Endothelial cell (in vitro differentiated cells): ENCODE measurements at regions not wholly inside any gene's neighbourhood (a gene's known extent, or its start where the extent isn't known, plus 50 kb on each side); places are given as distances from the start of the nearest gene placed in this dataset.
A peak's percentile ranks its signal among the peaks of the same experiment; 100 is the strongest.

Source experiments
- DNase-seq: peaks from one replicate; pipeline ENCODE4 v3.0.0; 2021; ENCODE audit warnings: low spot score
- H3K27ac Mint-ChIP-seq: one replicate; pipeline ENCODE4 v1.8.0; 2021; ENCODE audit warnings: mixed read lengths, inconsistent platforms; ENCODE audit not compliant: unreplicated experiment
- H3K27me3 Mint-ChIP-seq: one replicate; pipeline ENCODE4 v1.8.0; 2021; ENCODE audit warnings: mild to moderate bottlenecking, moderate library complexity, mixed read lengths, inconsistent platforms; ENCODE audit not compliant: unreplicated experiment
- H3K36me3 Mint-ChIP-seq: one replicate; pipeline ENCODE4 v1.8.0; 2021; ENCODE audit warnings: mild to moderate bottlenecking, low read depth, mixed read lengths, inconsistent platforms; ENCODE audit not compliant: unreplicated experiment
- H3K4me1 Mint-ChIP-seq: one replicate; pipeline ENCODE4 v1.8.0; 2021; ENCODE audit warnings: mild to moderate bottlenecking, mixed read lengths, inconsistent platforms; ENCODE audit not compliant: unreplicated experiment
- H3K4me3 Mint-ChIP-seq: one replicate; pipeline ENCODE4 v1.8.0; 2021; ENCODE audit warnings: mild to moderate bottlenecking, mixed read lengths, inconsistent platforms; ENCODE audit not compliant: unreplicated experiment
- H3K9me3 Mint-ChIP-seq: one replicate; pipeline ENCODE4 v1.8.0; 2021; ENCODE audit warnings: mixed read lengths, inconsistent platforms; ENCODE audit not compliant: unreplicated experiment
- TF ChIP-seq, protein P1 (sequence below): fragments of 200-600 bp; sonication (generic); IDR thresholded peaks from one replicate; pipeline ENCODE4 v1.5.0; 2021; ENCODE audit warnings: antibody characterized with exemption; ENCODE audit not compliant: unreplicated experiment

DNA sequence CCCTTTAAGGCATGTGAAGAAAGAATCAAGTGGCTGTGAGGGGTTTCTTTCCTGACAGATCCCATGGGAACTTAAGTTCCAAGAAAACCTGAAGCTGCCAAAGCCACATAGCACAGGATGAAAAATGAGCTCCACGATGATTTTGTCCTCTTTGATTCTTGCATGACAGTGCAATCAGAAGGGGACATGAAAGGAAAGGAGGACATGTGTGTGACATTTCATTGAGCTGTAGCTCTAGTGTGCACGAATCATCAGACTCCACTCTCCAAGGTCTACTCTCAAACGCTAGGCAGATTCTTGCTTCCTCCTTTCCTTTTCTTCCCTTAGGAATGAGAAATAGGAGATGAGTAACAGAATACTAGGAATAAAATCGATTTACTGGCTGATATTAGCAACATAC is 142.0 kb downstream of the ZNF608 start:
- peaks cover 24% of the 10 kb centered on the region for H3K4me1 Mint-ChIP-seq
- H3K9me3 Mint-ChIP-seq, result no peaks in the 10 kb centered on the region
- peaks cover 7% of the 10 kb centered on the region for H3K36me3 Mint-ChIP-seq
- H3K27ac Mint-ChIP-seq, result no peak overlapping the region
- H3K4me3 Mint-ChIP-seq, result no peak overlapping the region
- H3K27me3 Mint-ChIP-seq, result no peaks in the 10 kb centered on the region
- DNase-seq, result no peak
- TF ChIP-seq, protein P1, sequence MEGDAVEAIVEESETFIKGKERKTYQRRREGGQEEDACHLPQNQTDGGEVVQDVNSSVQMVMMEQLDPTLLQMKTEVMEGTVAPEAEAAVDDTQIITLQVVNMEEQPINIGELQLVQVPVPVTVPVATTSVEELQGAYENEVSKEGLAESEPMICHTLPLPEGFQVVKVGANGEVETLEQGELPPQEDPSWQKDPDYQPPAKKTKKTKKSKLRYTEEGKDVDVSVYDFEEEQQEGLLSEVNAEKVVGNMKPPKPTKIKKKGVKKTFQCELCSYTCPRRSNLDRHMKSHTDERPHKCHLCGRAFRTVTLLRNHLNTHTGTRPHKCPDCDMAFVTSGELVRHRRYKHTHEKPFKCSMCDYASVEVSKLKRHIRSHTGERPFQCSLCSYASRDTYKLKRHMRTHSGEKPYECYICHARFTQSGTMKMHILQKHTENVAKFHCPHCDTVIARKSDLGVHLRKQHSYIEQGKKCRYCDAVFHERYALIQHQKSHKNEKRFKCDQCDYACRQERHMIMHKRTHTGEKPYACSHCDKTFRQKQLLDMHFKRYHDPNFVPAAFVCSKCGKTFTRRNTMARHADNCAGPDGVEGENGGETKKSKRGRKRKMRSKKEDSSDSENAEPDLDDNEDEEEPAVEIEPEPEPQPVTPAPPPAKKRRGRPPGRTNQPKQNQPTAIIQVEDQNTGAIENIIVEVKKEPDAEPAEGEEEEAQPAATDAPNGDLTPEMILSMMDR, result no peak

- H3K4me3 Mint-ChIP-seq, result no peak overlapping the region
- peaks cover 2% of the 10 kb centered on the region for H3K36me3 Mint-ChIP-seq
- no peaks in the 10 kb centered on the region for H3K9me3 Mint-ChIP-seq
- no peak overlapping the region for H3K27ac Mint-ChIP-seq
- no peaks in the 10 kb centered on the region for H3K27me3 Mint-ChIP-seq
- no peak for DNase-seq
- TF ChIP-seq, protein P1, result no peak
- H3K4me1 Mint-ChIP-seq, result peaks cover 25% of the 10 kb centered on the region
Observed at GRCh38 chr5:124602925-124603650, 143.4 kb downstream of the ZNF608 start.

DNA sequence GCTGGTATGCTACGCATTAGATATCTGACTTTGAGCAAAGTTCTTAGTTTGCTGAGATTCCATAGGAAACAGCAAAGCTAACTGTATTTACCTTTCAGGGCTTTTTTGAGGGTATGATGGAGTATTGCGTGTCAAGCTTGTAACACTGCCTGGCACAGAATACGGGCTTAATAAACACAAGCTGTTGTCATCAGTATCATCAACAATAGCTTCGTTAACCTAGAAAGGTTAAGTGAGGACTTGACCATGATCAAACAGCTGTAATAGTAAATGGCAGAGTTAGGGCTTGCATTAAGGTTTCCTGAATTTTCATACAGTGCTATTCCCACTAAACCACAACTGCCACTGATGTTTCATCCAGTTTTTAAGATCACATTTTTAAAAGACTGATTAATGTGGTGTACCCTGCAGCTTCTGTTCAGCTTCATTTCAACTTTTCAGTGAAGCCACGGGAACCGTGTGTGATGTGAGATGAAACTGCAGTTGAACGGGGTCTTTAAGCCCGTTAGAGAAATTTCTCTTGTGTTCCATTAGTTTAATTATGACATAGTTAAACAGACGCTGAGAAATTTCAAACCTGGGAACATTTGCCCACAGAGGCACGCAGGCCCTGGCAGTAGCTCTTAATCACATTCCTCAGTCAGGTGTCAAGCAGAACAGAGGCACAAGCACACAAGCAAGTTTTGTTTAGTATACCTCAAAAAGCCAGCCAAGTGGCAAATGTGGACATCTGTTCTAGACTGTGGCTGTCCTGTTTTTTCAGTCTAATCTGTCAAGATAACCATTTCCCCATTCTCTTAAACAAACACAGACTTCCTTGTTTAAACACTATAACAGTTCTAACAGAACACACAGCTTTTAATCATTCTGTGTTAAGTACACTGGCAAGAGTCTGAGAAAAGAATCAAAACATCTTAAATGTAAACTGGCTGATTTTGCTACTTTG is 147.1 kb downstream of the ZNF608 start:
- DNase-seq, result no peak
- Mint-ChIP-seq H3K27ac (peak overlapping the region; percentile 89), H3K27me3 (no peaks in the 10 kb centered on the region), H3K36me3 (no peaks in the 10 kb centered on the region), H3K4me1 (peaks cover 22% of the 10 kb centered on the region), H3K4me3 (no peak overlapping the region), H3K9me3 (no peaks in the 10 kb centered on the region)
- TF ChIP-seq, protein P1, result no peak

DNA sequence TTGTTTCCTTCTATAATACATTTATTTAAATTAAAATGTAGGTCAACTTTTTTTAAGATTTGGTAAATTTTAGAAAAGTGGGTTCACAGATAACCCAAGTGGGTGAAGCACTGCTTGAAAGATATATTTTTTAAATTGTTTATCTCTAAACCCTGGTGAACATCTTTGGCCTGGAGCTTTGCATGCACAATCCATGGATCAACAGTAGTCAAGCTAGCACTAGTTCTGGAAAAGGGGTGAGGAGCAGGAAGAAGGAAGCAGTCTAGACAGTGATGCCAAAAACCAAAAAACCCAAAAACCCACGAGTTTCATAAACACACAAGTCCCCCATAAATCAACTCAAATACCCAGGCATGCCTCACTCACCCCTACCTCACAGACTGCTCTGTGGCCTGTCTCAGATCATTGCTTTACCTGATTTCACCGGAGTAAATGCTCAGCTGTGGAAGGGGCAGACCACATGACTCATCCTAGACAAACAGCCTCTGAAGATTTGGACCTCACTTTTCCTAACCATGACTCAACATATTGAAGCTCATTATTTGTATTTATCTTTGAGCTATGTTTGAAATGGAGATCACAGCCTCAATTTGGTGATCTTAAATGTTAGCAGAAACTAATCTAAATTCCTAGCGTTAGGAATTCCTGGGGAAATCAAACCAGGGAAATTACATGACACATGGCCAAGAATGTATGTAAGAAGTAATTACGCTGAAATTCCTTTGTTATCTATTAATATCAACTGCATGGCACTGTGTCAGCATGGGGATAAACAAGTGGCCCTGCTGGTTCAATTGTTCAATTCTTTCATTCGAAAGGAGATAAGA is 149.6 kb downstream of the ZNF608 start:
- Mint-ChIP-seq H3K4me3 (no peak overlapping the region), H3K27me3 (no peaks in the 10 kb centered on the region), H3K36me3 (no peaks in the 10 kb centered on the region), H3K9me3 (no peaks in the 10 kb centered on the region), H3K27ac (peak overlapping the region; percentile 34), H3K4me1 (peaks cover 24% of the 10 kb centered on the region)
- no peak for DNase-seq
- TF ChIP-seq, protein P1, result no peak
